ENCODE measurements at regions not wholly inside any gene's neighbourhood (a gene's known extent, or its start where the extent isn't known, plus 50 kb on each side); places are given as distances from the start of the nearest gene placed in this dataset.

DNA sequence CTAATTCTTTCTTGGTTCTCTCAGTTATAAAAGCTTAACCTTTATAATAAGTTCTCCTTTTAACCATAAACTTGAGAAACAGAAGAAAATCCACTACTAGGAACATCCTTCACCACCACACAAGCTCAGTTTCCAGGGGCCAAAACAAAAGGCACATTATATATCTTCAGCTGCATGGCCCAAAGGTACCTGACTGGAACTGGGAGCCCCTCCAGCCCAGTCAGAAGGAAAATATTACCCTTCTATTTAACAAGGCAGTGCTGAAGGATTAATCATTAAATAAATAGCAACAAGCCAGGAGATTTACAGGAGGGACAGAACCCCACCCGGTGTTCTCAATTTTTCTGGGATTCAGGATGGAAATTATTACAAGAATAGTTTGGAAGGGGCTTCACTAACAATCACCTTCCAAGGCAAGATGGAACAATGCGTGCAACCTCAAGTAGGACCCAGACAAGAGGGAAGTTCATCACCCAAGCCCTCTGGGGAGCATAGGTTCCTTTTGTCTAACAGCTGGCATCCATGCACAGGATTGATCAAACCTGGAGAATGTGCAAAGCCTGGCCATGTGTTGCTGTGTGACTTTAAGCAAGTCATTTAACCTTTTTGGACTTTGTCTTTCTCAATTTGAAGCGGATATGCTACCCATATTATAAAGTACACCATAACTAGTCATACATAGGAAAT, 159.6 kb upstream of the SETBP1 start:
- in situ Hi-C loops (cut with MboI; ENCODE audit: low sequenced_read_pairs, unreplicated experiment): no loop called here
- DNase-seq (ENCODE audit: low spot score): no peak
- TF ChIP-seq, protein P1, sequence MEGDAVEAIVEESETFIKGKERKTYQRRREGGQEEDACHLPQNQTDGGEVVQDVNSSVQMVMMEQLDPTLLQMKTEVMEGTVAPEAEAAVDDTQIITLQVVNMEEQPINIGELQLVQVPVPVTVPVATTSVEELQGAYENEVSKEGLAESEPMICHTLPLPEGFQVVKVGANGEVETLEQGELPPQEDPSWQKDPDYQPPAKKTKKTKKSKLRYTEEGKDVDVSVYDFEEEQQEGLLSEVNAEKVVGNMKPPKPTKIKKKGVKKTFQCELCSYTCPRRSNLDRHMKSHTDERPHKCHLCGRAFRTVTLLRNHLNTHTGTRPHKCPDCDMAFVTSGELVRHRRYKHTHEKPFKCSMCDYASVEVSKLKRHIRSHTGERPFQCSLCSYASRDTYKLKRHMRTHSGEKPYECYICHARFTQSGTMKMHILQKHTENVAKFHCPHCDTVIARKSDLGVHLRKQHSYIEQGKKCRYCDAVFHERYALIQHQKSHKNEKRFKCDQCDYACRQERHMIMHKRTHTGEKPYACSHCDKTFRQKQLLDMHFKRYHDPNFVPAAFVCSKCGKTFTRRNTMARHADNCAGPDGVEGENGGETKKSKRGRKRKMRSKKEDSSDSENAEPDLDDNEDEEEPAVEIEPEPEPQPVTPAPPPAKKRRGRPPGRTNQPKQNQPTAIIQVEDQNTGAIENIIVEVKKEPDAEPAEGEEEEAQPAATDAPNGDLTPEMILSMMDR (IDR thresholded peaks at IDR 0.05; ENCODE audit: borderline replicate concordance, control extremely low read depth, extremely low read depth, insufficient read depth, missing control alignments): no peak

DNA sequence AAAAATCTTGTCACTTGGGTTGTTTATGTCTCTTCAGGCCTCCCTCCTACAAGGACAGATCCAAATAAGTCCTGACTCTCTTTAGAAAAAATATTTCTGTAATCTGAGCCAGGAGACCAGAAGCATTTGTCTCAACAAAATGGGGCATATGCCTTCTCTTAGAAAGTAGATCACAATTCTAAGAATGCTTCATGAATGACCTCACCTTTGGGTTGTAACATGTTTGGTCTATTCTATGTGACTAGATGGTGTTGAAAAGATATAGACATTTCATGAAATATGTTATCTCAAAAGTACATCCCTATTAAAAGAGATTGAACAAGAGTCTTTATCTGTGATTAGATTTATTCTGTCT, 159.0 kb upstream of the SETBP1 start:
- TF ChIP-seq, protein P1 (IDR thresholded peaks at IDR 0.05; ENCODE audit: borderline replicate concordance, control extremely low read depth, extremely low read depth, insufficient read depth, missing control alignments): no peak
- in situ Hi-C loops (cut with MboI; ENCODE audit: low sequenced_read_pairs, unreplicated experiment): no loop called here
- DNase-seq (ENCODE audit: low spot score): no peak

DNA sequence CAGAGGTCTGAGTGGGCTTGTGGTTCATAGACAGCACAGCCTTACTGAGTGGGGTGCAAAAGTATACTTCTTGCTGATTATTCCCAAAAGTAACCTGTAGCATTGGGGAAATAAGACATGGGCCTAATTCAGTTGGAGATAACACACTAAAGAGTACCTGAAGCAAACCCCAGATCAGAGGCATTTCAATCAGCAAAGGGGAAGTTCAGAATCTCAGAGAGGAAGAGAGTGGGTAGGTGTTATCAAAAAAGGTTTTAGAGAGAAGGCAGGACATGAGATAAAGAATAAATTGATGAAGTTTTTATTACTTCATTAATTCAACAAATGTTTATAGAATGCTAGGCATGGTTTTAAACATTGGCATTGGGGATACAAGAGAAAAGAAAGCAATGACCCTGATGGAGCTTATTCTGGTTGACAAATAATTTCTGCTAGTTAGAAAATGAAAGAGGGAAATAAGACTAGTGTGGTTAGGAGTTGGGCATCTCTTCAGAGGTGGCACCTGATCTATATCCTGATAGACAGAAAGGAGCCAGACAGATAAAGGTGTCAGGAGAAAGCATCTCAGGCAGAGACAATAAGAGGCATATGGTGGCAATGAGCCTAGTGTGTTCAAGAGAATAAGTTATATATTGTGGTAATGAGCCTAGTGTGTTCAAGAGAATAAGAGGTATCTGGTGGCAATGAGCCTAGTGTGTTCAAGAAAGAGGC, 153.8 kb upstream of the SETBP1 start:
- no peak for DNase-seq (ENCODE audit: low spot score)
- in situ Hi-C loops (cut with MboI; ENCODE audit: low sequenced_read_pairs, unreplicated experiment): no loop called here
- TF ChIP-seq, protein P1 (IDR thresholded peaks at IDR 0.05; ENCODE audit: borderline replicate concordance, control extremely low read depth, extremely low read depth, insufficient read depth, missing control alignments): no peak

DNA sequence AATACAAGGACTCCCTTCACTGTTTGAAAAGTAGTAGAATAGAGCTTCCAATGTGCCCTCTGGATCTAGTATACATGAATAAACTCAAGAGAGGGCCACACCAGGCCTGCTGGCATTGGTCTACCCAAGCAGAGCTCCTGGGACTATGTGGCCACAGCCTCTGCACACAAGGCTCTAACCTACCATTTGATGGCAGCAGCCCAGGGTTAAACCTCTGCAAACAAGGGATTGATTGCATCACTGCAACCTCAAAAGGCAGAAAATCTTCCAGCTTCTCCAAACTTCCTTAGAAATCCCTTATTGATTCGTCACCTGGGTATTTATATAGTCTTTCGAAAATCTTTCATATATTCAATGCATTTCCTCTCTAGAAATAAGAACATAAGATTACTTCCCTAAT, 147.6 kb upstream of the SETBP1 start:
- TF ChIP-seq, protein P1 (IDR thresholded peaks at IDR 0.05; ENCODE audit: borderline replicate concordance, control extremely low read depth, extremely low read depth, insufficient read depth, missing control alignments): no peak
- DNase-seq (ENCODE audit: low spot score): no peak
- in situ Hi-C loops (cut with MboI; ENCODE audit: low sequenced_read_pairs, unreplicated experiment): no loop called here

DNA sequence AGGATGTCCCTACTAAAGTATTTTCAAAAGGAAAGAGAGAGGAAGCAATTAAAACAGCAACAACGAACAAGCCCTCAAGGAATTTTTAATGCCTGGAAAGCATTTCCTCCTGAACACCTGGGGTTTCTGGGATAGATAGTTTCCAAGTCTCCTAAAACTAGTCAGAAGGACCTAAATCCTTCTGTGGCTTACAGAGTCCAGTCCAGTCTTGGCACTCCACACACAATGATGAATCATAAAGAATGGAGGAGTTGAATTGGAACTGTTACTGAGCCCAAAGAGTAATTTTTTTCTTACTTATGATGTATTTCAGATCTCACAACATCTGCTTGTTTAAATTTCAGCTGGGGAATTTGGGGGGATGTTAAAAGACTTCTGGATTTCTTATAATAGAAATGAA, 144.6 kb upstream of the SETBP1 start:
- in situ Hi-C loops (cut with MboI; ENCODE audit: low sequenced_read_pairs, unreplicated experiment): no loop called here

DNA sequence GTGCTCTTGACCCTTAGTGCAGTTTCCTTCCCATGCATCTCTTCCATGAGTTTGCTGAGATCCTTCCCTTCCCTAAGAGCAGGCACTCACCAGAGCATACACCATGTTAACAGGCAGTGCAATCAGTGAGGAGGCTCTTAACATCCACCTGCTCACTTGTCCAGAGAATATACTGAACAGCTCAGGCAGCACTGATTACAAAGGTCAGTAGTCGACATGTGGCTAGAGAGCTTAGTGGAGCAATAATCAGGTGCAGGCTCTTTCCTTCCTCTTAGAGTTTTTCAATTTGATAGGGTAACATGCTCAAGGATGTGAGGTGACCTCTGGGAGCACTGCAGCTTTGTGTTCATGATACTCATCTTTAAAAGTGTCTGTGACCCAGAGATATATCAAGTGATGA, 144.1 kb upstream of the SETBP1 start:
- no peak for DNase-seq (ENCODE audit: low spot score)
- in situ Hi-C loops (cut with MboI; ENCODE audit: low sequenced_read_pairs, unreplicated experiment): no loop called here
- TF ChIP-seq, protein P1 (IDR thresholded peaks at IDR 0.05; ENCODE audit: borderline replicate concordance, control extremely low read depth, extremely low read depth, insufficient read depth, missing control alignments): no peak

More for the DNA sequence above, 144.6 kb upstream of the SETBP1 start:
- no peak for DNase-seq (ENCODE audit: low spot score)
- TF ChIP-seq, protein P1 (IDR thresholded peaks at IDR 0.05; ENCODE audit: borderline replicate concordance, control extremely low read depth, extremely low read depth, insufficient read depth, missing control alignments): no peak
